PC-9 (cell line): ENCODE measurements at regions not wholly inside any gene's neighbourhood (a gene's known extent, or its start where the extent isn't known, plus 50 kb on each side); places are given as distances from the start of the nearest gene placed in this dataset.

Experiments used
- BruUV-seq: library from RNA; stranded (reverse); fragments of 400-500 nt; replicated peaks from 2 replicates; lab custom pipeline; 2021; lab: Mats Ljungman, UMichigan
- CTCF ChIA-PET: fragments of 300-600 bp; sonication (Branson Sonifier 250); formaldehyde crosslinking; loops from one replicate; lab custom pipeline; 2022; ENCODE audit warnings: antibody characterized with exemption; lab: Charles Lee
- POLR2A ChIA-PET: fragments of 300-600 bp; sonication (Branson Sonifier 250); formaldehyde crosslinking; loops from one replicate; lab custom pipeline; 2022; ENCODE audit warnings: antibody characterized with exemption; ENCODE audit not compliant: unreplicated experiment; lab: Charles Lee
- DNase-seq, 2 experiments: peaks; one replicate each; pipeline versions ENCODE4 v3.0.0 to v3.0.0-alpha.2; 2015 to 2022; ENCODE audit warnings: mixed read lengths in 1 of 2
- H2AFZ ChIP-seq: fragments of 200-600 bp; sonication (generic); 2 replicates; pipeline ENCODE4 v1.8.1; 2017; ENCODE audit warnings: antibody characterized with exemption
- H3F3A ChIP-seq: fragments of 200-600 bp; sonication (generic); 2 replicates; pipeline ENCODE4 v1.8.1; 2017; ENCODE audit warnings: antibody characterized with exemption, mild to moderate bottlenecking, low read depth; ENCODE audit not compliant: insufficient read depth
- H3K27ac ChIP-seq: fragments of 200-600 bp; sonication (generic); 2 replicates; pipeline ENCODE4 v1.6.1; 2016; ENCODE audit warnings: mixed run types
- H3K27me3 ChIP-seq: fragments of 200-600 bp; sonication (generic); 2 replicates; pipeline ENCODE4 v1.6.1; 2016; ENCODE audit warnings: low read depth, mixed run types; ENCODE audit not compliant: insufficient read depth
- H3K36me3 ChIP-seq: fragments of 200-600 bp; sonication (generic); 2 replicates; pipeline ENCODE4 v1.6.1; 2016; ENCODE audit warnings: low read depth, mixed run types
- H3K4me1 ChIP-seq: fragments of 200-600 bp; sonication (generic); replicated peaks from 2 replicates; pipeline ENCODE4 v1.6.1; 2016; ENCODE audit warnings: mixed run types; ENCODE audit not compliant: insufficient read depth
- H3K4me2 ChIP-seq: fragments of 200-600 bp; sonication (generic); 2 replicates; pipeline ENCODE4 v1.6.1; 2017; ENCODE audit warnings: mixed run types
- H3K4me3 ChIP-seq: fragments of 200-600 bp; sonication (generic); 2 replicates; pipeline ENCODE4 v1.6.1; 2016; ENCODE audit warnings: mixed run types
- H3K79me2 ChIP-seq: fragments of 200-600 bp; sonication (generic); 2 replicates; pipeline ENCODE4 v1.6.1; 2017; ENCODE audit warnings: low read depth, mixed run types
- H3K9me2 ChIP-seq: fragments of 200-600 bp; sonication (generic); 2 replicates; pipeline ENCODE4 v1.8.1; 2017; ENCODE audit warnings: mild to moderate bottlenecking; ENCODE audit not compliant: insufficient read depth
- H3K9me3 ChIP-seq: fragments of 200-600 bp; sonication (generic); 2 replicates; pipeline ENCODE4 v1.8.1; 2016; ENCODE audit warnings: low read depth; ENCODE audit not compliant: insufficient read depth
- H4K20me1 ChIP-seq: fragments of 200-600 bp; sonication (generic); 2 replicates; pipeline ENCODE4 v1.8.1; 2017; ENCODE audit not compliant: insufficient read depth
- CTCF ChIP-seq: fragments of 200-600 bp; sonication (generic); conservative IDR thresholded peaks from 2 replicates; pipeline ENCODE4 v1.6.1; 2017; ENCODE audit warnings: mixed run types, antibody characterized with exemption, mild to moderate bottlenecking, moderate library complexity
- EZH2 ChIP-seq: fragments of 200-600 bp; sonication (generic); IDR thresholded peaks from 2 replicates; pipeline ENCODE4 v1.8.0; 2017; ENCODE audit warnings: antibody characterized with exemption, low read depth
- intact Hi-C: fragments of 100-400 bp; cut with micrococcal nuclease; formaldehyde crosslinking; loops from one replicate; pipeline ENCODE4 v1.10.0; 2022; ENCODE audit not compliant: unreplicated experiment

GRCh38 chr7:128172151-128172550 is 68.9 kb upstream of the LEP start:
- POLR2A ChIA-PET, result no interaction called here
- intact Hi-C loops, result no loop called here
- DNase-seq, result no peak
- CTCF ChIA-PET, result interaction anchor here (1.0 kb wide), 1 partner anchor 38 kb away, joined by 3 read pairs; no protein-coding TSS in a partner anchor
- Histone ChIP-seq H4K20me1 (no peaks in the 10 kb centered on the region), H3F3A (peaks cover 12% of the 10 kb centered on the region), H3K79me2 (no peaks in the 10 kb centered on the region), H3K27me3 (peaks cover 21% of the 10 kb centered on the region; the same call in 1 of the 2 replicates), H3K36me3 (no peaks in the 10 kb centered on the region), H3K4me1 (peaks cover 7% of the 10 kb centered on the region), H3K4me3 (no peak overlapping the region), H2AFZ (no peak overlapping the region), H3K9me2 (no peaks in the 10 kb centered on the region), H3K4me2 (no peak overlapping the region), H3K27ac (no peak overlapping the region), H3K9me3 (no peaks in the 10 kb centered on the region)
- TF ChIP-seq EZH2 (no peak), CTCF (no peak)
- BruUV-seq, result no TSS peak

- ChIA-PET CTCF (no interaction called here), POLR2A (no interaction called here)
- no peak for TF ChIP-seq EZH2
- no peak for TF ChIP-seq CTCF
- DNase-seq, result no peak
- Histone ChIP-seq H3F3A (peaks cover 14% of the 10 kb centered on the region), H4K20me1 (no peaks in the 10 kb centered on the region), H3K79me2 (no peaks in the 10 kb centered on the region), H3K9me2 (no peaks in the 10 kb centered on the region), H3K36me3 (no peaks in the 10 kb centered on the region), H3K4me2 (no peak overlapping the region), H3K9me3 (no peaks in the 10 kb centered on the region), H3K4me3 (no peak overlapping the region), H2AFZ (no peak overlapping the region), H3K4me1 (peaks cover 7% of the 10 kb centered on the region), H3K27ac (no peak overlapping the region), H3K27me3 (peaks cover 16% of the 10 kb centered on the region; the same call in 1 of the 2 replicates)
- intact Hi-C loops, result no loop called here
- BruUV-seq, result no TSS peak
Observed at GRCh38 chr7:128172963-128173362, 68.1 kb upstream of the LEP start.

GRCh38 chr7:128174386-128174785 is 66.7 kb upstream of the LEP start:
- no peaks in the 10 kb centered on the region for H3K79me2 ChIP-seq
- no TSS peak for BruUV-seq
- H3K9me3 ChIP-seq, result no peaks in the 10 kb centered on the region
- no peaks in the 10 kb centered on the region for H3K36me3 ChIP-seq
- intact Hi-C loops, result no loop called here
- ChIA-PET CTCF (no interaction called here), POLR2A (interaction anchor here (0.6 kb wide), 1 partner anchor 281 kb away, joined by 5 read pairs; no protein-coding TSS in a partner anchor)
- TF ChIP-seq EZH2 (no peak), CTCF (no peak)
- no peak overlapping the region for H3K4me2 ChIP-seq
- peaks cover 7% of the 10 kb centered on the region for H3K4me1 ChIP-seq
- no peak overlapping the region for H3K4me3 ChIP-seq
- DNase-seq, result no peak
- H3K27ac ChIP-seq, result no peak overlapping the region
- no peaks in the 10 kb centered on the region for H4K20me1 ChIP-seq
- 0 out of 2 replicates have a peak, but pooled peaks cover 3% of the 10 kb centered on the region for H3K27me3 ChIP-seq
- peaks cover 14% of the 10 kb centered on the region for H3F3A ChIP-seq
- no peaks in the 10 kb centered on the region for H3K9me2 ChIP-seq
- no peak overlapping the region for H2AFZ ChIP-seq
